GM12878 (cell line): ENCODE measurements at regions not wholly inside any gene's neighbourhood (a gene's known extent, or its start where the extent isn't known, plus 50 kb on each side); places are given as distances from the start of the nearest gene placed in this dataset.

Experiments used
- ATAC-seq: fragments of 200-7000 bp; cut with Tn5 transposase; 3 replicates; pipeline ENCODE4 v1.9.1; 2020; ENCODE audit warnings: mild to moderate bottlenecking, moderate library complexity
- BruUV-seq: library from RNA; stranded (reverse); fragments of 400-500 nt; replicated peaks from 2 replicates; lab custom pipeline; 2021; lab: Mats Ljungman, UMichigan
- CTCF ChIA-PET: fragments of 300-600 bp; sonication (Branson Sonifier 250); formaldehyde crosslinking; extraction: SDS; loops from one replicate; lab custom pipeline; 2021; ENCODE audit warnings: inconsistent platforms; lab: Yijun Ruan, JAX
- POLR2A ChIA-PET: fragments of 350-600 bp; formaldehyde crosslinking; extraction: SDS; loops from one replicate; lab custom pipeline; 2021; ENCODE audit warnings: inconsistent platforms; lab: Charles Lee
- RAD21 ChIA-PET: fragments of 300-600 bp; sonication (Branson Sonifier 250); formaldehyde crosslinking; loops from one replicate; lab custom pipeline; 2023; ENCODE audit warnings: antibody characterized with exemption; ENCODE audit not compliant: unreplicated experiment; lab: Charles Lee
- SMC1A ChIA-PET: fragments of 300-600 bp; sonication (Branson Sonifier 250); formaldehyde crosslinking; loops from one replicate; lab custom pipeline; 2023; ENCODE audit not compliant: unreplicated experiment, uncharacterized antibody; lab: Charles Lee
- DNase-seq: peaks from one replicate; pipeline ENCODE4 v3.0.0-alpha.2; 2011; ENCODE audit warnings: low read depth, low spot score
- FAIRE-seq: peaks from 3 replicates; lab custom pipeline; 2011; peaks lifted over from hg19 to GRCh38; lab: Jason Lieb, UNC
- H2AFZ ChIP-seq: 2 replicates; pipeline ENCODE4 v1.6.0; 2011; ENCODE audit warnings: low read depth, low read length, control low read depth; ENCODE audit not compliant: control insufficient read depth
- H3K27ac ChIP-seq: 2 replicates; pipeline ENCODE4 v1.5.1; 2011; ENCODE audit warnings: control low read depth; ENCODE audit not compliant: control insufficient read depth, insufficient read depth
- H3K27me3 ChIP-seq, 2 experiments: replicated peaks in 1 of 2; 2 replicates each; pipeline versions ENCODE4 v1.6.0 to v1.6.1; 2011; ENCODE audit warnings: low read length in 1 of 2; ENCODE audit not compliant: control insufficient read depth in 2 of 2, insufficient read depth in 2 of 2
- H3K36me3 ChIP-seq, 2 experiments: 2 replicates each; pipeline ENCODE4 v1.5.1; 2011; ENCODE audit warnings: low read length in 1 of 2; ENCODE audit not compliant: control insufficient read depth in 2 of 2, insufficient read depth in 2 of 2
- H3K4me1 ChIP-seq: 2 replicates; pipeline ENCODE4 v1.6.1; 2011; ENCODE audit warnings: mild to moderate bottlenecking, low read length, moderate library complexity, mixed read lengths; ENCODE audit not compliant: control insufficient read depth, insufficient read depth
- H3K4me2 ChIP-seq: 2 replicates; pipeline ENCODE4 v1.6.0; 2011; ENCODE audit warnings: control low read depth; ENCODE audit not compliant: control insufficient read depth, insufficient read depth
- H3K4me3 ChIP-seq: fragments of 200-600 bp; sonication (generic); 2 replicates; pipeline ENCODE4 v1.5.1; 2016
- H3K79me2 ChIP-seq: 2 replicates; pipeline ENCODE4 v1.6.0; 2011; ENCODE audit warnings: low read length; ENCODE audit not compliant: control insufficient read depth, insufficient read depth
- H3K9ac ChIP-seq: 2 replicates; pipeline ENCODE4 v1.8.0; 2011; ENCODE audit warnings: low read length, control low read depth, mixed read lengths; ENCODE audit not compliant: control insufficient read depth, insufficient read depth
- H3K9me3 ChIP-seq: replicated peaks from 3 replicates; pipeline ENCODE4 v1.5.1; 2011; ENCODE audit warnings: mild to moderate bottlenecking, low read length; ENCODE audit not compliant: control insufficient read depth, insufficient read depth
- H4K20me1 ChIP-seq: 2 replicates; pipeline ENCODE4 v1.6.0; 2011; ENCODE audit not compliant: control insufficient read depth, insufficient read depth
- EP300 ChIP-seq, 2 experiments: fragments of 150-350 bp in 1 of 2; IDR thresholded peaks; 2 replicates each; pipeline ENCODE4 v1.6.1; 2011 to 2012; ENCODE audit warnings: low read depth in 2 of 2, low read length in 2 of 2, borderline replicate concordance in 1 of 2, improper control_type of control experiment in 1 of 2, inconsistent platforms in 1 of 2; ENCODE audit not compliant: control insufficient read depth in 1 of 2
- KLF5 ChIP-seq: fragments of 450-650 bp; IDR thresholded peaks from 2 replicates; pipeline ENCODE4 v1.6.1; 2014; ENCODE audit warnings: mild to moderate bottlenecking; ENCODE audit not compliant: partially characterized antibody
- MTA3 ChIP-seq: IDR thresholded peaks from 2 replicates; pipeline ENCODE4 v1.6.1; 2012; ENCODE audit warnings: low read length, inconsistent platforms, borderline replicate concordance
- POLR2AphosphoS5 ChIP-seq: IDR thresholded peaks from 2 replicates; pipeline ENCODE4 v1.6.1; 2011; ENCODE audit warnings: mild to moderate bottlenecking, low read length, inconsistent platforms
- RFX5 ChIP-seq: IDR thresholded peaks from 2 replicates; pipeline ENCODE4 v1.6.1; 2011; ENCODE audit warnings: low read depth, low read length, improper control_type of control experiment
- SMAD5 ChIP-seq: IDR thresholded peaks from 2 replicates; pipeline ENCODE4 v1.6.1; 2016; ENCODE audit warnings: antibody characterized with exemption, low read depth
- TBL1XR1 ChIP-seq: IDR thresholded peaks from 2 replicates; pipeline ENCODE4 v1.6.1; 2012; ENCODE audit warnings: low read depth, low read length, improper control_type of control experiment
- ZBED1 ChIP-seq: IDR thresholded peaks from 2 replicates; pipeline ENCODE4 v1.6.1; 2016; ENCODE audit warnings: borderline replicate concordance
- ZNF592 ChIP-seq: fragments of 450-650 bp; IDR thresholded peaks from 2 replicates; pipeline ENCODE4 v1.6.1; 2017; ENCODE audit warnings: mild to moderate bottlenecking, moderate library complexity
- ZNF622 ChIP-seq: fragments of 450-650 bp; IDR thresholded peaks from 2 replicates; pipeline ENCODE4 v1.6.1; 2017; ENCODE audit warnings: mild to moderate bottlenecking, inconsistent platforms
- WGBS: methylation state at CpG from one replicate; pipeline ENCODE4 v1.1.6; 2016; ENCODE audit warnings: low lambda C conversion rate; ENCODE audit not compliant: insufficient replicate concordance, insufficient coverage; ENCODE audit errors: missing lambda C conversion rate; 5-methylcytosine and 5-hydroxymethylcytosine counted together
- in situ Hi-C: fragments of 300-500 bp; cut with MboI; formaldehyde crosslinking; loops from 9 replicates; pipeline ENCODE4 v1.14.3; 2018; ENCODE audit warnings: mixed read lengths
- intact Hi-C: fragments of 100-400 bp; cut with micrococcal nuclease; formaldehyde crosslinking; loops from one replicate; pipeline ENCODE4 v1.14.2; 2022; ENCODE audit not compliant: unreplicated experiment

GRCh38 chr16:65624229-65624628 is 502.4 kb upstream of the CDH11 start (continued):
- no peak for TF ChIP-seq KLF5
- TF ChIP-seq ZNF622: no peak
- no peak for TF ChIP-seq RFX5
- TF ChIP-seq SMAD5: no peak
- no peak for TF ChIP-seq POLR2AphosphoS5
- TF ChIP-seq MTA3: no peak
- no peak for TF ChIP-seq ZBED1
- TF ChIP-seq, all 136 proteins: peak for 0

GRCh38 chr16:65622871-65623270 is 501.0 kb upstream of the CDH11 start:
- Histone ChIP-seq H3K79me2 (no peaks in the 10 kb centered on the region), H4K20me1 (no peaks in the 10 kb centered on the region), H3K4me1 (no peaks in the 10 kb centered on the region)
- TF ChIP-seq EP300 (IDR thresholded peaks at IDR 0.05; ENCODE audit: borderline replicate concordance in 1 of 2, control insufficient read depth in 1 of 2, low read depth in 2 of 2, low read length in 2 of 2): no peak
- no peak for TF ChIP-seq ZNF592
- TF ChIP-seq TBL1XR1: no peak
- TF ChIP-seq, all 136 proteins: peak for 0
- ChIA-PET POLR2A (no interaction called here), CTCF (no interaction called here), RAD21 (no interaction called here), SMC1A (no interaction called here)
- H3K27ac ChIP-seq: no peak overlapping the region
- ATAC-seq: no peak
- FAIRE-seq: no peak
- WGBS: 13% methylated on average over 4 of the region's 4 CpGs
- BruUV-seq: no TSS peak
- no peak for DNase-seq
- H3K4me3 ChIP-seq: no peak overlapping the region
- no peak overlapping the region for H3K4me2 ChIP-seq
- H3K27me3 ChIP-seq: no peaks in the 10 kb centered on the region
- H3K36me3 ChIP-seq: no peaks in the 10 kb centered on the region
- no peak overlapping the region for H3K9ac ChIP-seq
- intact Hi-C loops: no loop called here
- no peaks in the 10 kb centered on the region for H3K9me3 ChIP-seq
- in situ Hi-C loops: no loop called here
- no peak overlapping the region for H2AFZ ChIP-seq
